Stomach (tissue), 4 donors: ENCODE measurements at regions not wholly inside any gene's neighbourhood (a gene's known extent, or its start where the extent isn't known, plus 50 kb on each side); places are given as distances from the start of the nearest gene placed in this dataset.

Experiments used
- CTCF ChIP-seq, 7 experiments: fragments of 450-650 bp in 4 of 7; fragments of 200-600 bp in 3 of 7; sonication (generic) in 3 of 7; IDR thresholded peaks; one replicate each; pipeline ENCODE4 v1.5.1; 2016 to 2019; ENCODE audit warnings: antibody characterized with exemption in 7 of 7, control low read depth in 2 of 7, mild to moderate bottlenecking in 1 of 7
- POLR2A ChIP-seq, 4 donors: fragments of 450-650 bp; IDR thresholded peaks; one replicate each; pipeline ENCODE4 v1.6.1; 2016; ENCODE audit warnings: antibody characterized with exemption in 4 of 4, control low read depth in 2 of 4, mild to moderate bottlenecking in 1 of 4, moderate library complexity in 1 of 4
- POLR2AphosphoS5 ChIP-seq, 3 donors: sonication (generic); formaldehyde crosslinking; IDR thresholded peaks; one replicate each; pipeline ENCODE4 v1.6.1; 2016; ENCODE audit warnings: antibody characterized with exemption in 3 of 3

- TF ChIP-seq POLR2AphosphoS5 (IDR thresholded peaks at IDR 0.05) (no peak), CTCF (IDR thresholded peaks at IDR 0.05) (no peak), POLR2A (IDR thresholded peaks at IDR 0.05) (no peak)
Observed at GRCh38 chr21:32132409-32132808, 146.4 kb downstream of the MIS18A start.
